HG03558 (cell line): ENCODE measurements at regions not wholly inside any gene's neighbourhood (a gene's known extent, or its start where the extent isn't known, plus 50 kb on each side); places are given as distances from the start of the nearest gene placed in this dataset.

Source experiments
- ATAC-seq: cut with Tn5 transposase; IDR thresholded peaks from one replicate; pipeline ENCODE4 v1.9.1; 2021; ENCODE audit warnings: moderate number of reproducible peaks; ENCODE audit not compliant: unreplicated experiment; ENCODE audit errors: extremely low read depth

- no peak for ATAC-seq
Measured at GRCh38 chr15:31455499-31455898, 128.9 kb downstream of the KLF13 start.

GRCh38 chr15:31456354-31457060, 129.9 kb downstream of the KLF13 start:
- no peak for ATAC-seq

DNA sequence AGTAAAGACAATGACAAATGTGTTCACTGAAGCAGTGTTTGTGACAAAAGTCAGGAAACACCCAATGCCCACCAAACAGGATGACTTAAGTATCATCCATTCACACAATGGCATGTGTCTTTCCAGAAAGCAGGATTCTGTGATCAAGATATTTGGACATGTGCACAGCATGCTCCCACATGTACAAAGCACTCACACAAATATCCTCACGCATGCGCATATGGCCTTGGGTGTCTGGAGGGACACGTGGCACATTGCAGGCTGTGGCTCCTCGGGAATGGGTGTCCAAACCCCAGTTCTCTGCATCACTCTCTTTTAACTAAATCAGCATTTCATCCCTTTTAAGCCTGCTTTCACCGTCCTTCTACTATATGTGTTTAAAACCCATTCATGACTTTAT, 130.5 kb downstream of the KLF13 start:
- no peak for ATAC-seq

DNA sequence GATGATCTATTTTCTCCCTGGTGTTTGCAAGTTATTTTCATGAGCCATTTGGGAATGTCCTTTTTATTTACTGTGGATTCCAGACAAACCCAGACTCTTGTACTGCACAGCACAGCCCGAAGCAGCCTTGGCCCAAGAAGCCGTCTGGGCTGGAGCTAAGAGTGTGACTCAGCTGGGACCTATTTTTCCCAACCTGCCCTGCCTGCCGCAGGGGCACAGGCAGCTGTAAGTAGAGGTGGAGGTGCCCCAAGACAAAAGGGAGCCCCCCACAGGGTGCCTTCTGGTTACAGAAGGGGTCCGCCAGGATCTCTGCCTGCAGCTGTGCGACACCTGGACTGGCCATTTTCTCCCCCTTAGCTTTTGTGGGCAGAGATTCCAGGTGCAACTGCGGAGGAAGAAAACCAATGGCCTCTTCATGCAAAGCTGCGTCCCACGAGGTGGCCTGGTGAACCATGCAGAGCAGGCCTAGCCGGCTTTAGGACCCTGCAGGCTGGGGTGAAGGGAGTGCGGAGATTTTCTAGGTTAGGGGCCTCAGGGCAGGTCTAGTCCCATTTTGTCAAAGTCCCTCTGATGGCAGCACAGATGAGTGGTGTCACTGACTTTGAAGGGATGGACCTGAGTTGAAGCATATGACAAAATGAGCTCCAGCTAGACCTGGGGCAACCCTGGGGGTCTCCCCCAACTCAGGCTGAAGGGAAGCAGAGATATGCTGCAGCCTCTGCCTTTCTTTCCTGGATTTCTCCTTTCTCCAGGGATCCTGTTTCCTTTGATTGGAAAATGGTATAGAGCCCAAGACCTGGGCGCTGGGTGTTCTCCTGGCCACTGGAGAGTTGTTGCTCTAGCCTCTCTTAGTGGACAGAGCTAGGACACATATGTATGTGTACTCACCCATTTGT, 131.2 kb downstream of the KLF13 start:
- ATAC-seq: no peak

GRCh38 chr15:31458596-31459399, 132.2 kb downstream of the KLF13 start:
- ATAC-seq: peak; percentile 89

DNA sequence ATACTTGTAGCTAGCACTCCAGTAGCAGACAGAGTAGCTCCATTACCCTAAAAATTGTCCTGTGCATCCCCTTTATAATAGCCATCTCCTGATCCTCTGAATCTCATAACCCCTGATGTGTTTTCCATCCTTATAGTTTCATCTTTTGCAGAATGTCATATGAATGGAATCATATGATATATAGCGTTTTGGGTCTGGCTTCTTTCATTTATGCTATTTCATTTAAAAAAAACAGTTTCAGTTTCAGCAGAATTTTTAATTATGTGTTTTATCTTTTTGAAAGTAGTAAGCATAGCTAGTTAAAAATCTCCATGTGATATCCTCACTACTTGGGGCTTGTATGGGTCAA, 132.7 kb downstream of the KLF13 start:
- no peak for ATAC-seq

DNA sequence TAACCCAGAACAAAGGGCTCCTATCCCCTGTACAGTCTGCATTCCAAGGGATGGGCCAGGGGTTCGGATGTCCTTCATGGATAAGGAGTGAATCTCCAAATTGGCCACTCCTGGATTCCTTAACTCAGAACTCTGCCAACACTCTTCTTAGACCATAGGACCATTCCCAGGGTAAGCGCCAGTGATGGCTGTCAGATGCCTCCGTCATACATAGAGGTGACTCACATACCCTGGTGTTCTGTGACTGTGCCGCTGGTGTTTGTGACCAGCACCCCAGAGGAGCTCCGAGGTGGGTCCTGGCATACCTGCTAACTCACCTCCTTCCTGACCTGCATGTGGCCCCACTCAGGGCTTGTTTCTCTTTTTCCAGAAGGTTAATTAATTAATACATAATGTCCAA, 134.7 kb downstream of the KLF13 start:
- ATAC-seq: no peak

DNA sequence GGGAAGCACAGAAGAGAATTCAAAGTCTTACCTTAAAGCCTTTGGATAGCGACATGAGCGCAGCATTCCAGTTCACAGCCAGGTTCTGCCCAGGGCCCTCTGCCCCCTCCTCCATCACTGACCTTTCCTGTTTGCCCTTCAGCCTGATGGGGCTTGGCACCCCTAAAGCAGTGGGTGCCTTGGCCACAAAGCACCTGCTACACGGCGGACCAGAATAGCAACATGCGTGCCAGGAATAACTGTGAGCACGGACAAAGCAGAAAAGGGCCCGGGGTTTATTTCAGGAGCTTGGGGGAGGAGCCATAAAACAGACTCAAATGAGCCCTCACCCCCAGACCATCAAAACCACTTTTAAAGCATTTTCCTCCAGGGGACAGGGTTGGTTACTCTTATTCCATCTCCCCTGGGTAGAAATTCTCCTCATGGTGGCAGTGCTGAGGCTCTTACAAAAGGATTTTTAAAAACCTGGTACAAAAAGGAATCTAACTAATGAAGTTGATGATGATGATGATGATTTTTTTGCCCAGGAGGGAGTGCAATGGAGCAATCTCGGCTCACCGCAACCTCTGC, 135.4 kb downstream of the KLF13 start:
- no peak for ATAC-seq

DNA sequence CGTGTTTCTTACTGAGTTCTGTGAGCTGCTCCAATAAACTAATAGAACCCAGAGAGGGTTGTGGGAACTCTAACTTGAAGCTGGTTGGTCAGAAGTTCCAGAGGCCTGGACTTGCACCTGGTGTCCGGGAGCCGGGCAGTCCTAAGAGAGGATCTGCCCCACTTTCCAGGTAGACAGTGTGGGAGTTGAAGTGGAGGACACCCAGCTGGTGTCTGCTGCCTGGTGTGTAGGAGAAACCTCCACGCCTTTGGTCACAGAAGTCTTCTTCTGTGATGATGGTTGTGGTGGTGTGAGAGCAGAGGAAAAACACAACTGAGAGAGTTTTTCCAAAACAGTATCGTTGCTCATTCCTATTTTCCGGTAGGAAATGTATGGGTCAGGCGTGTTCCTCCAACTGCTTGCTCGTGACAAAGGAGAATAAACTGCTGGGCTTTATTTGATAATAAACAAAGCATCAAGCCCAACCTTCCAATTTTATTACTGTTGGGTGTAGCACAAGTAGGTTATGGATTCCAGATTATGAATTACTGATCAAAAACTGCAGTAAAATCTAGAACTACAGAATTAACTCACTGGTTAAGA, 137.0 kb downstream of the KLF13 start:
- ATAC-seq: no peak

DNA sequence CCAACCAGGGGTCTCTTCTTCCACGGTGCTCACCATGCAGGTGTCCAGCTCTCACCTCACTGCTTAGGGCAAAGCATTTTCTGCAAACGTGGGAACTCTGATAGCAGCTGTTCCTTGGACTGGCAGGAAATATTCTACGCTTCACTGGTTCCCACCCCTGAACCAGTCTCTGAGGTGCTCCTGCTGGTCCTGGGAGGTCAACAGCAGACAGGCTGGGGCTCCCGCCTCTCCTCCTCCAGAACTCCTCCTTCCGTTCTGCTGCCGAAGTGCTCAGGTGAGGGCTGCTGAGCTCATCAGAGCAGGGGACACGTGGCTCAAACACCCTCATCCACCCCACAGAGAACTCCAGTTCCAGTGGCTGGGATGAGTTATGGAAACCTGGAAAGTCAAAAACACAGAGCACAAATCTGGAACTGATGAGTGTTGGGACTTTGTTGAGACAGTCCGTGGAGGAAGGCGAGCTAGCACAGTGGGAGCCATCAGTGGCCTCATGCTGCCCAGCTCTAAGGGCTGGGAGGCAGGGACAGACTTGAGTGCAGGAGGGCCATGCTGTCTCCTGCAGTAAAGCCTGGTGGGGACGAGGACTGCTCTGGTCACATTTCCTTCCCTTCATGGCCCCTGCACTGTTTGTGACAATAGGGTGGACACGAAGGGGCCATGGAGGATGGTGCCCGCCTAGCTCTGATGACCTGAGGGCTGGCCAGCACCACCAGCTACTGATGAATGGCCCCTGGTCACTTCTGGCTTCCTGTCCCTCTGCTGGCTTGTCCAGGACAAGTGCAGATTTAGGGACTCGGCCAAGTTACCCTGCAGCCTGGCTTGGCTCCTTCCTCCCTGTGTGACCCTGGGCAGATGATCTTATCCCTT, 137.8 kb downstream of the KLF13 start:
- no peak for ATAC-seq

DNA sequence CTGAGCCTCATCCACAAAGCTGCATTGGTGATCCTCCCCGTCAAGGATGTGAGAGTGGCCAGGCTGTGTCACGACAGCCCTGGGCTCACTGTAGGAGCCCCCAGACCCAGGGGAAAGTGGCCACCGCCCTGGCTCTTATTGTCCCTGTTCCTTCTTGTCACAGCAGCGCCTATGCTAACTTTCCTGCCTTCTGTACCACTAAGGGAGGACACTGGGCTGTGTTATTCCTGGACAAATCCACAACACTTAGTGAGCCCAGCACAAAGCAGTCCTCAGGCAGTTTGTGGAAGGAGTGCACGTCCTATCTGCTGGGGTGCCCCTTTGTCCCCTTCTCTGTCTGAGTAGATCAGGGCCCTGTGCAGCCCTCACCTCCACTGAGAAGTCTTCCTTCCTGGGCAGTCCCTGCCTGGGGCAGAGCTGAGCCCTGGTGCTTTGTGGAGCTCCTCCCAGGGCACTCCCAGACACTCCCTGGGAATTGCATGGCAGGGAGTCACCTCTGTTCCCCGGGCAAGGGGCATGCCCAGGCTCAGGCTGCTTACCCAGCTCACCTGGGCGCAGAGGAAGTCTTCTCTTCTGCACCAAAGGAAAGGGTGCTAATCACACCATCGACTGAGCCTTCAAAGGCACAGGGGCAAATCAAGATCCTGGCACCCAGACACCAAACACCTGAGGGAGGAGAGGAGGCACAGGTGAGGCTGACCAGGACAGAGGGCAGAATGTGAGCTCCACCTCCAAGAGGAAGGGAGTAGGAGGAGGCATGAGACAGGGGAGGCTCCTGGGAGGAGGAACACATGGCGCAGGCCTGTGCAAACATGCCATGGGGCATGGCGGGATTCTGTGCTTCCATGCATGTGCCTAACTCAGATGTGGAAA, 138.7 kb downstream of the KLF13 start:
- no peak for ATAC-seq

GRCh38 chr15:31467361-31467760, 140.7 kb downstream of the KLF13 start:
- no peak for ATAC-seq

DNA sequence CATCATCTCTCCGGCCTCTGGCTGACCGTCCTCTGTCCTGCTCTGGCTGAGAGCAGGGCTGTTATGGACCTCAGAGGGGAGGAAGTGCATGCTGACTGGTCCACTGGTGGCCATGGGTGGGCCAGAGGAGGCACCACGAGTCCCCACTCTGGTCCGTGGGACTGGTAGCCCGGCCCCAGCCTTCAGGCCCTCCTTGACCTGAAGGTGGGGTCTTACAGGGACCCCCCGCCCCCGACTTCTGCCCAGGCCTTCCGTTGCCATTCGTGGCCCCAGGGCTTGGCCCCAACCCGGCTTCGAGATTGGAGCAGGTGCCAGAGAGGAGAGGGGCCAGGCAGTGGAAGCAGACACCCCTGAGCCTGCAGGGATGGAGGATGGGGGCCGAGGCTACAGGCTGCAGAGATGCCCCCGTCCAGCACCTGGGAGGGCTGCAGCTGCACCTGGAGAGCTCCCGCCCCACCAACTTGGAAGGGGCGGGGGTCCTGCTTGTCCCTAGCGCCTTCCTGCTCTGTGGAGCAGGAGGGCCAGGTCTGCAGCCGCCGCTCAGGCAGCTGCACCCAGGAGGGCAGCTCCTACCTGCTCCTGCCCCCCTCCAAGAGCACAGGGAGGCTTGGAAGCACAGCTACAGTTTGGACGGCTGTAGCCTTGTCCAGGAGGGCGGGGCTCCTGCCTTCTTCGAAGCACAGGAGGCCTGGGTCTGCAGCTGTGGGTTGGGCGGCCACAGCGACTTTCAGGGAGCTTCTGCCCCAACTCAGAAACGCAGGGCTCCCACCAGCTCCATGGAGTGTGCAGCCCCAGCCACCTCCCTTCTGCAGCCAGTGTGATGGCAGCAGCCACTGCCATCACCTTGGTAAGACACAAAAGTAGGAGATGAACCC, 142.5 kb downstream of the KLF13 start:
- ATAC-seq: no peak

DNA sequence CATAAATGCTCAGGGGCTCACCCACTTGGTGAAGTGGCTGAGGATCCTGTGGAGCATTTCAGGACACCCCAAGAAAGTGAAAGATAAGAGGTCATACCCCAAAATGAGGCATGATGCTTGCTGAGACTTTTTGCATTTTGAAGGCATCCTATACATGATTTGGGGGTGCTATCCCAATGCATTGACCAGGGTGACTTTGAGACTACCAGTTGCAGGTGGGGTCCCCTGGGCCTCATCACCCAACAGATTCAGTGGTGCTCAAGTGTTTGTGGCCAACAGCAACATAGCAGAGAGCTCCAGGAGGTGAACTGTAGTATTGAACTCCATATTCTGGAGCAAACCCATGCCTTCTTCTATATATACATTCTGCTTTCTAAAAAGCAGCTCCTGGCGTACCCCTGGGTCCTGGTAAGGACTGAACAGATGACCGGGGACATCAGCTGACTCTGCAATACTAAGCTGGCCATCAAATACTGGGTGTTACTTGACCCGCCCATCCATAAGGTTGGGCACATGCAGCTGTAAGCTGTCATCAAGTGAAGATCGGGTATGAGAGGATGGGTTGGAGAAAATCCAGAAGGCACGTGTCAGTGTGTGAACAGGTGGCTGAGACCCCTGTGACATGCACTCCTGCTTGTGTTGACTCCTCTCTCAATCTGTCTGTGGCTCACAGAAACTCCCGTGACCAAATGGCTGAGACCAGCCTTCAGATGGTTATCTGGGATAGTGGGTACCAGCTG, 143.3 kb downstream of the KLF13 start:
- no peak for ATAC-seq

GRCh38 chr15:31470756-31471155, 144.1 kb downstream of the KLF13 start:
- no peak for ATAC-seq

DNA sequence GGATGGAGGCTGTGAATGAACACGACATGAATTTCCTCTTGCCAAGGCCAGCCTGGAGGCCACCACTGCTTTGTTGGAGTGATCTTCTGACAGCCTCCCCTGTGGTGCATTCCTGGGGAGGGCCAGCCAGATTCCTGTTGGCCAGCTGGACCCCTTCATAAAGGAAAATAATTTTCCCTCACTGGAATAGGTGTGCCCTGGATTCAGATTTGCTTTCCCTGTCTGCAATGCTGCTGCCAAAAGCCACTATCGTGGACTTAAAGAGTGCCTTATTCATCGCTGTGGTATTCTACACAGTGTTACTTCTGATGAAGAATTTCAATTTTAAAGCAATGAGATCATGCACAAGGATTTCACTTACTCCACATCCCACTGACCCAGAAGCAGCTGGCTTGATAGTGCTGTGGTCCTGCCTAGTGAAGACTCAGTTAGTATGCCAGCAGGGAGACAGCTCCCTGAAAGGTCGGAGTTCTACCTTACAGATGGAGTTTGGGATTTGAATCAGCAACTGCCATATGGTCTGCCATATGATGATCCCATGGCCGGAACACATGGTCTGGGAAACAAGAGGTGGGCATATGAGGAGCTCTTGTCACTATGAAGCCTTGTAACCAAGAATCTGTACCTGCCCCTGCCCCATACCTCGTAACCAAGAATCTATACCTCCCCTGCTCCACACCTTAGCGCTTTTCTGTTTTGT, 145.2 kb downstream of the KLF13 start:
- ATAC-seq: no peak
